ENCODE measurements at regions not wholly inside any gene's neighbourhood (a gene's known extent, or its start where the extent isn't known, plus 50 kb on each side); places are given as distances from the start of the nearest gene placed in this dataset.
"Not testable (repeated sequence)": the region's sequence is repeated elsewhere in the genome, so short reads cannot be mapped to it uniquely, and the experiment has no call there.

DNA sequence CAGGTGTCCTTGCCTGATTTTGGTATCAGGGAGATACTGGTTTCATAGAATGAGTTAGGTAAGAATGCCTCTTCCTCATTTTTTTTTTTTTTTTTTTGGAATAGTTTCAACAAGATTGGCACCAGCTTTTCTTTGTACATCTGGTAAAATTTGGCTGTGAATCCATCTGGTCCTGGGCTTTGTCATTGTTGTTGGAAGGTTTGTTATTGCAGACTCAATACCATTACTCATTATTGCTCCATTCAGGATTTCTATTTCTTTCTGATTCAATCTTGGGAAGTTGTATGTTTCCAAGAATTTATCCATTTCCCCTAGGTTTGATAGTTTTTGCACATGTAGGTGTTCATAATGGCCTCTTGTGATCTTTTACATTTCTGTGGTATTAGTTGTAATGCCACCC lies 126.0 kb upstream of the KITLG start:
- Histone ChIP-seq H3K4me3 (ENCODE audit: low read depth, low read length) (no peak overlapping the region), H3K36me3 (ENCODE audit: insufficient read depth, low read length) (no peaks in the 10 kb centered on the region), H3K27me3 (ENCODE audit: insufficient read depth, low read length) (no peaks in the 10 kb centered on the region), H3K4me1 (ENCODE audit: control insufficient read depth, insufficient read depth, low read length, unreplicated experiment) (peaks cover 6% of the 10 kb centered on the region), H3K27ac (ENCODE audit: low read depth, low read length) (no peak overlapping the region), H2AFZ (ENCODE audit: low read length, unreplicated experiment) (no peak overlapping the region), H3K79me2 (ENCODE audit: control insufficient read depth, insufficient read depth, low read length, unreplicated experiment) (no peaks in the 10 kb centered on the region)

DNA sequence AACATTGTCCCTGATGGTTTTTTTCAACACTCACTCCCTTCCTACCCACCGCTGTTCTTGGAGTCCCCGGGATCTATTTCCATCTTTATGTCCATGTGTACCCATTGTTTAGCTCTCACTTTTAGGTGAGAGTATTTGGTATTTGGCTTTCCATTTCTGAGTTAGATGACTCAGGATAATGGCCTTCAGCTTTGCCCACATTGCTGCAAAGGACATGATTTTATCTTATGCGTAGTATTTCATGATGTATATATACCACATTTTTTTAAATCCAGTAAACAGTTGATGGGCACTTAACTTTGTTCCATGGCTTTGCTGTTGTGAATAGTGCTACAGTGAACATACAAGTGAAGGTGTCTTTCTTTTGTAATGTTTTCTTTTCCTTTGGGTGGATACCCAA lies 123.5 kb upstream of the KITLG start:
- H3K36me3 ChIP-seq (ENCODE audit: insufficient read depth, low read length): no peaks in the 10 kb centered on the region
- no peak overlapping the region for H3K27ac ChIP-seq (ENCODE audit: low read depth, low read length)
- peak overlapping the region; percentile 38 for H2AFZ ChIP-seq (ENCODE audit: low read length, unreplicated experiment)
- H3K4me1 ChIP-seq (ENCODE audit: control insufficient read depth, insufficient read depth, low read length, unreplicated experiment): peaks cover 6% of the 10 kb centered on the region
- H3K79me2 ChIP-seq (ENCODE audit: control insufficient read depth, insufficient read depth, low read length, unreplicated experiment): no peaks in the 10 kb centered on the region
- H3K4me3 ChIP-seq (ENCODE audit: low read depth, low read length): no peak overlapping the region
- H3K27me3 ChIP-seq (ENCODE audit: insufficient read depth, low read length): no peaks in the 10 kb centered on the region

DNA sequence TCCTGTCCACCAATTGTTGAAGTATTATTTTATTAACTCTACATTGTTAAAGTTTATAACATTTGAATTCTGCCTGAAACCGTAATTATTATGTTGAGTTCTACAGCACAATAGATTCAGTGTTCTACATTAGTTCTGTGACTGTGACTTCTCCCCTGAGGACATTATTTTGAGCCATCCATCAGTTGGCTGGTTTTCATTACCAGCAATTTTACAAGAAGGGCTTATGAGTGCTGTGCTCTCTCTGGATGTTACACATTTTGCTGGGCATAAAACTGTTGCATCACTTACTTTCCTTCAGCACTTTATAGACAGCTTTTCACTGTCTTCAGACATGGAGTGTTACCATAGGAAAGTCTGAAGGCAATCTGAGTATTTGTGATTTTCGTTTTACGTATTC lies 118.2 kb upstream of the KITLG start:
- no peak overlapping the region for H3K27ac ChIP-seq (ENCODE audit: low read depth, low read length)
- no peak overlapping the region for H3K4me3 ChIP-seq (ENCODE audit: low read depth, low read length)
- H3K4me1 ChIP-seq (ENCODE audit: control insufficient read depth, insufficient read depth, low read length, unreplicated experiment): no peaks in the 10 kb centered on the region
- no peak overlapping the region for H2AFZ ChIP-seq (ENCODE audit: low read length, unreplicated experiment)
- H3K79me2 ChIP-seq (ENCODE audit: control insufficient read depth, insufficient read depth, low read length, unreplicated experiment): no peaks in the 10 kb centered on the region
- H3K27me3 ChIP-seq (ENCODE audit: insufficient read depth, low read length): no peaks in the 10 kb centered on the region
- H3K36me3 ChIP-seq (ENCODE audit: insufficient read depth, low read length): no peaks in the 10 kb centered on the region

DNA sequence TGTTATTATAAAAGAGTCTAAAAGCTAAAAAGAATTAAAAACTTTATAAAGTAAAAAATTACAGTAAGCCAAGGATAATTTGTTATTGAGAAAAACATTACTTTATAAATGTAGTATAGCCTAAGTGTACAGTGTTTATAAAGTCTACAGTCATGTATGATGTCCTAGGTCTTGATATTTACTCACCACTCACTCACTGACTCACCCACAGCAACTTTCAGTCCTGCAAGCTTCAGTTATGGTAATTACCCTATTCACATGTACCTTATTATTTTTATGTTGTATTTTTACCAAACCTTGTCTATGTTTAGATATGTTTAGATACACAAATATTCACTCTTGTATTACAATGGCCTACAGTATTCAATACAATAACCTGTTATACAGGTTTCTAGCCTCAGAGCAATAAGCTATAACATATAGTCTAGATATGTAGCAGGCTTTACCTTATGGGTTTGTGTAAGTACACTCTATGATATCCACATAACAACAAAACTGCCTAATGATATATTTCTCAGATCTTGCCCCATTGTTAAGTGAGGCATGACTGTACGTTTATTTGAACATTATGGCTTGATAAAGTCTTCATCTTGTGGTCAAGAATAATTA lies 113.7 kb upstream of the KITLG start:
- H3K36me3 ChIP-seq (ENCODE audit: insufficient read depth, low read length): no peaks in the 10 kb centered on the region
- no peaks in the 10 kb centered on the region for H3K79me2 ChIP-seq (ENCODE audit: control insufficient read depth, insufficient read depth, low read length, unreplicated experiment)
- H3K4me1 ChIP-seq (ENCODE audit: control insufficient read depth, insufficient read depth, low read length, unreplicated experiment): peaks cover 9% of the 10 kb centered on the region
- H3K27me3 ChIP-seq (ENCODE audit: insufficient read depth, low read length): no peaks in the 10 kb centered on the region
- no peak overlapping the region for H3K4me3 ChIP-seq (ENCODE audit: low read depth, low read length)
- no peak overlapping the region for H3K27ac ChIP-seq (ENCODE audit: low read depth, low read length)
- no peak overlapping the region for H2AFZ ChIP-seq (ENCODE audit: low read length, unreplicated experiment)

DNA sequence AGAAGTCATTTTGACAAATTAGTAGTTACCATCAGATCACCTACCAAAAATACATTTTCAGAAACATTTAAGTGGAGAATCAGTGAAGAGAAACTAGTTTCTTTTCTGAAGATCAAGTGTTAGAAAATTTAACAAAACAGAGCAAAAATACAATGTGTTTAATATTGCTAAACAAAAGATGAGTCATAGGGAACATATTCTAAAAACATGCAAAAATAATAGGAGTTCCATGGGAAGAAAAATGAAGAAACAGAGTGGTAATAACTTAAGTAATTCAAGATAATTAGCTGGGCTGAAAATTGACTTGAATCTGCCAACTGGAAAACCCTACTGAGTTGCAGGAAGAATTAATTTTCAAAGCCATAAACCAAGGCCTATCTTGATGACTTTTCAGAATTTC lies 111.5 kb upstream of the KITLG start:
- Histone ChIP-seq H3K36me3 (ENCODE audit: insufficient read depth, low read length) (no peaks in the 10 kb centered on the region), H3K27me3 (ENCODE audit: insufficient read depth, low read length) (no peaks in the 10 kb centered on the region), H3K4me1 (ENCODE audit: control insufficient read depth, insufficient read depth, low read length, unreplicated experiment) (peaks cover 9% of the 10 kb centered on the region), H2AFZ (ENCODE audit: low read length, unreplicated experiment) (peak overlapping the region; percentile 57), H3K4me3 (ENCODE audit: low read depth, low read length) (no peak overlapping the region), H3K27ac (ENCODE audit: low read depth, low read length) (no peak overlapping the region), H3K79me2 (ENCODE audit: control insufficient read depth, insufficient read depth, low read length, unreplicated experiment) (no peaks in the 10 kb centered on the region)

DNA sequence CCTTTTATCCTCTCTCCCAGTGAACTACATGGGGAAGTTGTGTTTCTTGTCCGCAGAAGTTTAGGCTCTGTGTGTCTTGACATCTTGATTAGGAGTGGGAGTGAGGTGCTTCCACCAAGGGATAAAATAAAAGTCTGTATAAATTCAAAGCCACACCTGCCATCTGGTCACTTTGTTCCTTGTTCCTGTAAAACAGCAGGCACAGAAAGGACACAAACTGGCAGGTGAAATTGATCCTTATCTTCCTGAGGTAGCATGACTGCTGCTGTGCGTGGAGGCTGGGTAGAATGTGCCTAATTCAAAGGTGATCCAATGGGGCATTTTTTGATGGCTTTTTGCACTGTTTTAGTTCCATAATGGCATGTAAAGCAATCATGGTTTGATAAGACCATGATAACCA lies 104.3 kb upstream of the KITLG start:
- no peaks in the 10 kb centered on the region for H3K4me1 ChIP-seq (ENCODE audit: control insufficient read depth, insufficient read depth, low read length, unreplicated experiment)
- H2AFZ ChIP-seq (ENCODE audit: low read length, unreplicated experiment): no peak overlapping the region
- no peaks in the 10 kb centered on the region for H3K36me3 ChIP-seq (ENCODE audit: insufficient read depth, low read length)
- H3K27ac ChIP-seq (ENCODE audit: low read depth, low read length): no peak overlapping the region
- no peaks in the 10 kb centered on the region for H3K27me3 ChIP-seq (ENCODE audit: insufficient read depth, low read length)
- H3K4me3 ChIP-seq (ENCODE audit: low read depth, low read length): no peak overlapping the region
- no peaks in the 10 kb centered on the region for H3K79me2 ChIP-seq (ENCODE audit: control insufficient read depth, insufficient read depth, low read length, unreplicated experiment)

DNA sequence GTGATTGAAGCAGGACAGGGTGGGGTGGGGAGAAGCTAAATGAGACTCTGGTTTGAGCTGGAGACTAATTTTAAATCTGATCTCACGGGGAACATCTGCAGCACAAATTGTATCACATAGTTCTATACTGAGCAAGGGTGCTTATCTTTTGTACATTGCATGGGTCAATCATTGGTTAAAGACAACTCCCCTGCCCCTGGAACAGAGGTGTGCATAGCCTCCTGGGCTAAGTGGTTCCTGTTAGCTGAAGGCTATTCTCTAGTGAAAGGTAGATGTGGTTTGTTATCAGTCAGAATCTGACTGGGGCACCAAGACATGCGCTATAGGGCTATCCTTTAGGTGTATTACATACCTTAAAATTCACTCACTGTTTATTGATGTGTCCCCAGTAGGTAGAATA lies 103.9 kb upstream of the KITLG start:
- Histone ChIP-seq H3K4me1 (ENCODE audit: control insufficient read depth, insufficient read depth, low read length, unreplicated experiment) (no peaks in the 10 kb centered on the region), H3K4me3 (ENCODE audit: low read depth, low read length) (no peak overlapping the region), H3K27ac (ENCODE audit: low read depth, low read length) (no peak overlapping the region), H2AFZ (ENCODE audit: low read length, unreplicated experiment) (no peak overlapping the region), H3K27me3 (ENCODE audit: insufficient read depth, low read length) (no peaks in the 10 kb centered on the region), H3K36me3 (ENCODE audit: insufficient read depth, low read length) (no peaks in the 10 kb centered on the region), H3K79me2 (ENCODE audit: control insufficient read depth, insufficient read depth, low read length, unreplicated experiment) (no peaks in the 10 kb centered on the region)

DNA sequence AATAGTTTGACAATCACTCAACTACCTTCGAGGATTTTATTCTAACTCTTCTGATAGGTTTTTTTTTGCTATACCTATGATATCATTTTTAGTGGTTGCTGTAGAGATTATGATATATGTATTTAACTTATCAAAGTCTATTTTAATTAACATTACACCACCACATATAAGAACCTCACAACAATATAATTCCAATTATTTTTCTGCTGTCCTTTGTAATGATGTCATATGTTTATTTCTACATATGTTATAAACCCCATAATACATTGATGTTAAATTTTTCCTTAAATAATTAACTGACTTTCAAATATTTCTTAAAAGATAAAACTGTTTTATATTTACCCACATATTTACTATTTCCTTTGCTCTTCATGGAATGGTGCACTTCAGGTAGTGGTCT lies 103.4 kb upstream of the KITLG start:
- Histone ChIP-seq H3K36me3 (ENCODE audit: insufficient read depth, low read length) (no peaks in the 10 kb centered on the region), H3K4me3 (ENCODE audit: low read depth, low read length) (no peak overlapping the region), H3K27me3 (ENCODE audit: insufficient read depth, low read length) (no peaks in the 10 kb centered on the region), H2AFZ (ENCODE audit: low read length, unreplicated experiment) (no peak overlapping the region), H3K79me2 (ENCODE audit: control insufficient read depth, insufficient read depth, low read length, unreplicated experiment) (no peaks in the 10 kb centered on the region), H3K27ac (ENCODE audit: low read depth, low read length) (no peak overlapping the region), H3K4me1 (ENCODE audit: control insufficient read depth, insufficient read depth, low read length, unreplicated experiment) (no peaks in the 10 kb centered on the region)

DNA sequence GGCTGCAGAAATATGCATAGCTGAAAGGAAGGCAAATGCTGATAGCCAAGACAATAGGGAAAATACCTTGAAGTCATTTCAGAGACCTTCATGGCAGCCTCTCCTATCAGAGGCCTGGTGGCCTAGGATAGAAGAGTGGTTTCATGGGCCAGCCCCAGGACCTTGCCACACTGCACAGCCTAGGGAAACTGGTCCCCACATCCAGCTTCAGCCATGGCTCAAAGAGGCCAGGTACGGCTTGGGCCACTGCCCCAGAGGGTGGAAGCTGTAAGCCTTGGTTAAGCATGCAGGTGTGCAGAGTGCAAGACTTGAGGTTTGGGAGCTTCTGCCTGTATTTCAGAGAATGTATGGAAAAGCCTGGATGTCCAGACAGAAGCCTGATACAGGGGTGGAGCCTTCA lies 101.0 kb upstream of the KITLG start:
- Histone ChIP-seq H3K79me2 (ENCODE audit: control insufficient read depth, insufficient read depth, low read length, unreplicated experiment) (no peaks in the 10 kb centered on the region), H3K36me3 (ENCODE audit: insufficient read depth, low read length) (no peaks in the 10 kb centered on the region), H3K27me3 (ENCODE audit: insufficient read depth, low read length) (no peaks in the 10 kb centered on the region), H3K4me3 (ENCODE audit: low read depth, low read length) (no peak overlapping the region), H3K4me1 (ENCODE audit: control insufficient read depth, insufficient read depth, low read length, unreplicated experiment) (no peaks in the 10 kb centered on the region), H3K27ac (ENCODE audit: low read depth, low read length) (no peak overlapping the region), H2AFZ (ENCODE audit: low read length, unreplicated experiment) (no peak overlapping the region)

DNA sequence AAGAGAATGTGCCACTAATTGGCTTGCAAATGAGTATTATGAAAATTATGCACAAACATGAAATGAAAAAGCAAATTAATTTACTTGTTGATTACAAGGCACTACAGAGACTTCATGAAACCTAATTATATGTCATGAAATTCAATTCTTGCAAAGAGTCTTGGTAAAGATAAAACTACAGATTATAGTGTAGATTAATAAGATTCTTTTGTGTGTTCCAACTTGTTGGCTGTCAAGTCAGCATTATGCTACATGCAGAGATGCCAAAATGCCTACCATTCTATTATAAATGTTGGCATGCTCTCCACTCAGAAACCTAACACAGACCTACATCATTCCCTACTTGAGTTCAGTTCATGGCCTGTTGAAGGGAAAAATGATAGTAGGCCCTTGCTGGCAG lies 97.2 kb upstream of the KITLG start:
- H3K4me1 ChIP-seq (ENCODE audit: control insufficient read depth, insufficient read depth, low read length, unreplicated experiment): no peaks in the 10 kb centered on the region
- H3K27ac ChIP-seq (ENCODE audit: low read depth, low read length): no peak overlapping the region
- H3K27me3 ChIP-seq (ENCODE audit: insufficient read depth, low read length): no peaks in the 10 kb centered on the region
- no peak overlapping the region for H3K4me3 ChIP-seq (ENCODE audit: low read depth, low read length)
- no peaks in the 10 kb centered on the region for H3K36me3 ChIP-seq (ENCODE audit: insufficient read depth, low read length)
- H3K79me2 ChIP-seq (ENCODE audit: control insufficient read depth, insufficient read depth, low read length, unreplicated experiment): no peaks in the 10 kb centered on the region
- H2AFZ ChIP-seq (ENCODE audit: low read length, unreplicated experiment): no peak overlapping the region

DNA sequence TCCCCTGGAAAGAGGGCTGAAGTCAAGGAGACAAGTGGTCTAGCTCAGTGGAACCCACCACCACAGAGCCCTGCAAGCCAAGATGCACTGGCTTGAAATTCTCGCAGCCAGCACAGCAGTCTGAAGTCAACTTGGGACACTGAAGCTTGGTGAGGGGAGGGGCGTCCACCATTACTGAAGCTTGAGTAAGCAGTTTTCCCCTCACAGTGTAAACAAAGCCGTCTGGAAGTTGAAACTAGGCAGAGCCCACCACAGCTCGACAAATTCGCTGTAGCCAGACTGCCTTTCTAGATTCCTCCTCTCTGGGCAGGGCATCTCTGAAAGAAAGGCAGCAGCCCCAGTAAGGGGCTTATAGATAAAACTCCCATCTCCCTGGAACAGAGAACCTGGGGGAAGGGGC lies 87.3 kb upstream of the KITLG start:
- not testable (repeated sequence) for H3K4me3 ChIP-seq (ENCODE audit: low read depth, low read length); H3K79me2 ChIP-seq (ENCODE audit: control insufficient read depth, insufficient read depth, low read length, unreplicated experiment); H3K27me3 ChIP-seq (ENCODE audit: insufficient read depth, low read length); H2AFZ ChIP-seq (ENCODE audit: low read length, unreplicated experiment); H3K27ac ChIP-seq (ENCODE audit: low read depth, low read length); H3K36me3 ChIP-seq (ENCODE audit: insufficient read depth, low read length); H3K4me1 ChIP-seq (ENCODE audit: control insufficient read depth, insufficient read depth, low read length, unreplicated experiment)
